Keratinocyte (primary cell): ENCODE measurements at regions not wholly inside any gene's neighbourhood (a gene's known extent, or its start where the extent isn't known, plus 50 kb on each side); places are given as distances from the start of the nearest gene placed in this dataset.

Source experiments
- DNase-seq: peaks from one replicate; pipeline ENCODE4 v3.0.0-alpha.2; 2011; ENCODE audit warnings: low read depth, missing footprints, low spot score
- FAIRE-seq: peaks from 2 replicates; lab custom pipeline; 2011; peaks lifted over from hg19 to GRCh38; lab: Jason Lieb, UNC
- H2AFZ ChIP-seq: 2 replicates; pipeline ENCODE4 v1.6.0; 2012; ENCODE audit warnings: low read length, control low read depth, inconsistent platforms; ENCODE audit not compliant: control insufficient read depth
- H3K27ac ChIP-seq: 2 replicates; pipeline ENCODE4 v1.5.1; 2011; ENCODE audit warnings: low read length; ENCODE audit not compliant: control insufficient read depth, insufficient read depth
- H3K27me3 ChIP-seq: 3 replicates; pipeline ENCODE4 v1.6.0; 2011; ENCODE audit warnings: low read length; ENCODE audit not compliant: control insufficient read depth, insufficient read depth; ENCODE audit errors: extremely low read depth
- H3K36me3 ChIP-seq, 2 experiments: 2 replicates in 1 of 2; 3 replicates in 1 of 2; pipeline ENCODE4 v1.5.1; 2011; ENCODE audit warnings: low read length in 2 of 2, mild to moderate bottlenecking in 1 of 2; ENCODE audit not compliant: control insufficient read depth in 2 of 2, insufficient read depth in 2 of 2; ENCODE audit errors: extremely low read depth in 1 of 2
- H3K4me1 ChIP-seq: 3 replicates; pipeline ENCODE4 v1.5.1; 2011; ENCODE audit warnings: low read length; ENCODE audit not compliant: control insufficient read depth, insufficient read depth; ENCODE audit errors: extremely low read depth
- H3K4me2 ChIP-seq: 3 replicates; pipeline ENCODE4 v1.6.0; 2011; ENCODE audit warnings: low read depth, low read length; ENCODE audit not compliant: control insufficient read depth, insufficient read depth; ENCODE audit errors: extremely low read depth
- H3K4me3 ChIP-seq, 3 experiments: fragments of 200-600 bp in 1 of 3; sonication (generic) in 1 of 3; 2 replicates in 2 of 3; 3 replicates in 1 of 3; pipeline ENCODE4 v1.5.1; 2011 to 2016; ENCODE audit warnings: low read length in 3 of 3, mild to moderate bottlenecking in 3 of 3, control low read depth in 2 of 3, inconsistent platforms in 1 of 3, low read depth in 1 of 3, mixed read lengths in 1 of 3, mixed run types in 1 of 3, moderate library complexity in 1 of 3; ENCODE audit not compliant: control insufficient read depth in 2 of 3, insufficient read depth in 2 of 3; ENCODE audit errors: extremely low read depth in 1 of 3
- H3K79me2 ChIP-seq: 2 replicates; pipeline ENCODE4 v1.6.0; 2012; ENCODE audit warnings: low read length; ENCODE audit not compliant: control insufficient read depth, insufficient read depth
- H3K9ac ChIP-seq: 3 replicates; pipeline ENCODE4 v1.6.0; 2011; ENCODE audit warnings: low read length; ENCODE audit not compliant: control insufficient read depth, insufficient read depth; ENCODE audit errors: extremely low read depth
- H3K9me1 ChIP-seq: 3 replicates; pipeline ENCODE4 v1.6.0; 2011; ENCODE audit warnings: low read length; ENCODE audit not compliant: control insufficient read depth, insufficient read depth; ENCODE audit errors: extremely low read depth
- H3K9me3 ChIP-seq: 2 replicates; pipeline ENCODE4 v1.5.1; 2012; ENCODE audit warnings: low read depth, low read length; ENCODE audit not compliant: control insufficient read depth
- H4K20me1 ChIP-seq: 3 replicates; pipeline ENCODE4 v1.6.0; 2011; ENCODE audit warnings: low read length; ENCODE audit not compliant: control insufficient read depth, insufficient read depth; ENCODE audit errors: extremely low read depth
- CTCF ChIP-seq, 3 experiments: IDR thresholded peaks in 1 of 3; conservative IDR thresholded peaks in 1 of 3; optimal IDR thresholded peaks in 1 of 3; 2 replicates in 2 of 3; 3 replicates in 1 of 3; pipeline versions ENCODE3 to v1.5.1; 2011; ENCODE audit warnings: low read length in 3 of 3, mild to moderate bottlenecking in 3 of 3, moderate library complexity in 2 of 3, control low read depth in 1 of 3, inconsistent platforms in 1 of 3; ENCODE audit not compliant: insufficient read depth in 2 of 3; ENCODE audit errors: extremely low read depth in 1 of 3
- EZH2 ChIP-seq: IDR thresholded peaks from one replicate; pipeline ENCODE4 v1.6.1; 2012; ENCODE audit warnings: inconsistent platforms, mild to moderate bottlenecking, low read length, moderate library complexity
- dilution Hi-C: fragments of 300-500 bp; cut with MboI; formaldehyde crosslinking; loops from one replicate; pipeline ENCODE4 v1.7.0; 2020; ENCODE audit warnings: low sequenced_read_pairs; ENCODE audit not compliant: extremely low pct_ligation_motif_present

GRCh38 chr1:80050523-80050922, 1044.0 kb upstream of the ADGRL4 start:
- no peak overlapping the region for H3K9ac ChIP-seq
- H3K27ac ChIP-seq: no peak overlapping the region
- H3K36me3 ChIP-seq: no peaks in the 10 kb centered on the region
- H3K9me3 ChIP-seq: no peaks in the 10 kb centered on the region
- H3K4me3 ChIP-seq: no peak overlapping the region
- H3K79me2 ChIP-seq: no peaks in the 10 kb centered on the region
- no peak for TF ChIP-seq EZH2
- no peak for TF ChIP-seq CTCF (optimal IDR thresholded peaks at IDR 0.05 in 1 of 3, IDR thresholded peaks at IDR 0.05 in 1 of 3, conservative IDR thresholded peaks at IDR 0.05 in 1 of 3; ENCODE audit: extremely low read depth in 1 of 3, insufficient read depth in 2 of 3, low read length in 3 of 3)
- no peaks in the 10 kb centered on the region for H4K20me1 ChIP-seq
- FAIRE-seq (no peak), DNase-seq (no peak)
- H3K4me2 ChIP-seq: no peak overlapping the region
- no peaks in the 10 kb centered on the region for H3K9me1 ChIP-seq
- H3K27me3 ChIP-seq: no peaks in the 10 kb centered on the region
- H2AFZ ChIP-seq: no peak overlapping the region
- H3K4me1 ChIP-seq: peaks cover 4% of the 10 kb centered on the region
- dilution Hi-C loops: no loop called here

GRCh38 chr1:80050085-80050484, 1043.6 kb upstream of the ADGRL4 start:
- Histone ChIP-seq H3K9me3 (no peaks in the 10 kb centered on the region), H3K27ac (no peak overlapping the region), H3K4me2 (no peak overlapping the region), H3K4me3 (no peak overlapping the region), H3K9ac (no peak overlapping the region), H3K36me3 (no peaks in the 10 kb centered on the region), H3K79me2 (no peaks in the 10 kb centered on the region), H4K20me1 (no peaks in the 10 kb centered on the region), H3K27me3 (no peaks in the 10 kb centered on the region), H3K4me1 (peaks cover 4% of the 10 kb centered on the region), H2AFZ (no peak overlapping the region), H3K9me1 (no peaks in the 10 kb centered on the region)
- no peak for TF ChIP-seq EZH2
- TF ChIP-seq CTCF (optimal IDR thresholded peaks at IDR 0.05 in 1 of 3, IDR thresholded peaks at IDR 0.05 in 1 of 3, conservative IDR thresholded peaks at IDR 0.05 in 1 of 3; ENCODE audit: extremely low read depth in 1 of 3, insufficient read depth in 2 of 3, low read length in 3 of 3): no peak
- no peak for FAIRE-seq
- dilution Hi-C loops: no loop called here
- DNase-seq: no peak
